Activated CD8-positive, alpha-beta memory T cell treated with anti-CD3 and anti-CD28 coated beads for 36 hours (primary cell): ENCODE measurements at regions not wholly inside any gene's neighbourhood (a gene's known extent, or its start where the extent isn't known, plus 50 kb on each side); places are given as distances from the start of the nearest gene placed in this dataset.

Experiments used
- CTCF ChIA-PET: fragments of 350-600 bp; sonication (Branson Sonifier 250); formaldehyde crosslinking; loops from one replicate; lab custom pipeline; 2021; ENCODE audit warnings: antibody characterized with exemption; lab: Charles Lee
- POLR2A ChIA-PET: fragments of 350-600 bp; sonication (Branson Sonifier 250); formaldehyde crosslinking; loops from one replicate; lab custom pipeline; 2021; ENCODE audit warnings: antibody characterized with exemption; lab: Charles Lee

GRCh38 chr20:24786646-24787045 lies 162.4 kb upstream of the CST7 start:
- POLR2A ChIA-PET: no interaction called here

DNA sequence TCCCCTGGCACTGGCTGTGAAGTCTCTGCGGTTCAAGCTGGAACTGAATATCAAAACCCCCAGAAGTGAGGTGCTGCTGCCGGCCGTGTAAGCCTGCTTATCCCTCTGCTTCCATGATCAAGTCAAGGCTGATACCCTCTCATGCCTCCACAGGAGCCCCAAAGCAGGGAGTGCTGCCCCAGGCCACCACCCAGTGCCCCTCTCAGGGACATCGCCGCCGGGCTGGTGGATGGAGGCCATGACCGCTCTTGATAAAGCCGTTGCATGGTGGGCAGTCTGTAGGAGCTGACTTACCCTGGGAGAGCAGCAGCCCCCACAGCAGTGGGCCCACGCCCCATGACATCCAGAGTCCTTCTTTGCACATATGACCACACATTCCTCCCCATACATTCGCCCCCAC lies 162.0 kb upstream of the CST7 start:
- CTCF ChIA-PET: no interaction called here
- POLR2A ChIA-PET: no interaction called here

More at GRCh38 chr20:24786646-24787045, 162.4 kb upstream of the CST7 start:
- CTCF ChIA-PET: no interaction called here

DNA sequence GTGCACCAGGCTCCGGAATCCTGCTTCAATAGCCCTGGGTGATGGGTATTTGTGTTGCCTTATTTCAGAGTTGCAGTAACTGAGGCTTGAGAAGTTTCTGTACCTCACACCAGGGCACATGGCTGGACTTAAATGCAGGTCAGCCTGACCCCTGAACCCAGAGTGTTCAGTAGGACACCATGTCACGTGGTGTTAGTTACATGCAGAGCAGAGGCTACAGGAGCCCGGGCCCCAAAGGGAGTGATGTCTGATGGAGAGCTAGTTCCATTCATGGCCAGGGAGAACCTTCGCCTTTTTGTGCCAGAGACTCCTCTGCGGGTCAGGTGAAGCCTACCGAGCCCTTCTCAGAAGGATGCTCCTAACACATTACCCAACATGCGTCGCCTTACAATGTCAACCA lies 161.4 kb upstream of the CST7 start:
- POLR2A ChIA-PET: no interaction called here
- CTCF ChIA-PET: no interaction called here

DNA sequence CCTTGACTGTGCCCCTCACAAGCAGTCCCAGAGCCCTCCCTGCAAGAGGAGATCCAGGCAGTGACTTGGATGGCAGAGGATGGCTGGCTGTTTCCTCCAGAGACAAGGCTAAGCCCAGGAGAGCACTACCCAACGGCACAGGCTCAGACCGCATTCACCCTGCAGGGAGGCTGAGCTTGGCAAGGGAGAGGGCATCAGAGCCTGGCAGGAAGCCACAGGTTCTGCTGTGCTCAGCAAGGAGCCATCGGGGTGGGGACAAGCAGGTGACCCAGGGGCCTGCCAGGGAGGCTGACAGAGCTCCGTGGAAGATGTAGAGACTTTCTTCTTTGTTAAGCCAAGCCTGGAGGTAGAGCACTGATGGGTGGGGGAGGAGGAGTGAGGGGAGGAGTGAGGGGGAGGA lies 159.2 kb upstream of the CST7 start:
- POLR2A ChIA-PET: no interaction called here
- CTCF ChIA-PET: no interaction called here

DNA sequence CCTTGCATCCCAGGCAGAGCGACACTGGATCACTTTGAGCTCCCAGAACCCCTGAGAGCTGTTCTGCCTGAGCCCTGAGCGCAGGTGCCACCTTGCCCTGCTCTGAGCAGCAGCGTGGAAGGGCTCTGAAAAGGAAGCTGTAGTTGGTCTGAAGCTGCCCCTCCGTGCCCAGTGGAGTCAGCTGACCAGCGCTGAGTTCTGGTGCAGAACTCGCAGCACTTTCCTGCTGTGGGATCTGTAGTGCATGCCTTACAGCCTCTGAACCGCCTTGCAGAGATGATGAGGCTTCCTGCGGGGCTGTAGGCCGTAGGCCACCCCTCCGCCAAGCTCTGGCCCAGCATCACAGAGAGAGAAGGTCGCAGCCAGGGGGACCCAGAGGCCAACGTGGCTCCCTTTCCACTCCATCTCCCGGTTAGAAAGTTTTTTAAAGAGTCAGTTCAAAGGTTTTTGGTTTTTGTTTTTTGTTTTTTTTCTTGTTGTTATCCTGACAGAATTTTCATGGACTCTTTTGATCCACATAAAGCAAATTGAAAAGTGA lies 158.3 kb upstream of the CST7 start:
- ChIA-PET POLR2A (no interaction called here), CTCF (no interaction called here)

DNA sequence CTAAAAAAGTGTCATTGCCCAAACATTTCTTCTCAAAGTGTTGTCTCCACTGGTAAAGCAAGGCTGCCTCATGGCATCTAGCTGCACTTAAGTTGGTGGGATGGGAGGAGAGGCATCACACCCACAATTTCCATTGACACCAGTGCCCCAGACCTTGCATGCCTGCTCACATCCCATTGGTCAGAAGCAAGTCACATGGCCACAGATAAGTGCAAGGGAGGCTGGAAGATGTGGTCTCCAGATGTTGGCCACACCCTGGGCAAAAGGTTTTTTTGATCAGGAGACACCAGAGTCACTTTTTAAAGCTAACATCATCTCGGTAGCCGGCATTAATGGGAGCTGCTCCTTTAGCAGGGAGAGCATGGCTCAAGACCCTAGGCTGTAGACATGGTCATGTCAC lies 157.1 kb upstream of the CST7 start:
- POLR2A ChIA-PET: no interaction called here
- CTCF ChIA-PET: no interaction called here

- CTCF ChIA-PET: no interaction called here
Observed at GRCh38 chr20:24792641-24793495, 156.2 kb upstream of the CST7 start.

GRCh38 chr20:24795436-24795835 lies 153.6 kb upstream of the CST7 start:
- CTCF ChIA-PET: no interaction called here
- POLR2A ChIA-PET: no interaction called here

More at GRCh38 chr20:24792641-24793495, 156.2 kb upstream of the CST7 start:
- POLR2A ChIA-PET: no interaction called here

DNA sequence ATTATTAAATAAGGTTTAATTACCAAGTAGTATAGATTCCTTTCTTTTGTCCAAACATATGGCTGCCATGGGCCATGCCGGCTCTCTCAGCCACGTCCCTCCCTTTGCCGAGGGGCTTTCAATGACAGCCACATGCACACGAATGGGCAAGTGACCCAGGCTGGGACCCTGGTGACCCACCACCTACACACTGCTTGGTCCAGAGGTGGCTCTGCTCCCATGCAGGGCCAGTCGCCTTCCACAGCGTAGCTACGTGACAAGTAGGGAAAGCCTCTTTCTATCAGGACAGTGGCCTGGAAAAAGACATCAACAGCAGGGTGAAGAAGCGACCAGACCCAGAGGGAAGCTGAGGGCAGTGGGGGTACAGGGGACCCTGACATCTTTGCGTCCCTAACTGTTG lies 152.8 kb upstream of the CST7 start:
- POLR2A ChIA-PET: no interaction called here

DNA sequence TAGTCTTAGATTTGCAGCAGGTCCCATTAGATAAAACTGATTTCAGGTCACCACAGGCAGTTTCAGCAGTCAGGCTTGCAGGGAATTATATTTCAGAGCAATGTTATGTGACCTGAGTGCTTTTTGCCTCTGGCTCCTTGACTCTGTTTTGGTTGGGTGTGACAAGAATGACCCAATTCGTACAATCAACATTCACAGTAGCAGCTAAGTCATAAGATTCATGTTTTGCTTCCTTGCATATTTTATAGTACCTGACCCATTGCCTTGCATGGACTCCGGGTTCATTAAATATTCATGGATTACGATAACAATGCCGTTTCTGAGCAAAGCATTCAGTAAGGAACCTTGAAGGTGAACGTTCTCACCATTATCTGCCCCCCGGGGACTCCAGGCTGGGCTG lies 152.0 kb upstream of the CST7 start:
- CTCF ChIA-PET: no interaction called here
- POLR2A ChIA-PET: no interaction called here

More for the DNA sequence above, 152.8 kb upstream of the CST7 start:
- CTCF ChIA-PET: no interaction called here

DNA sequence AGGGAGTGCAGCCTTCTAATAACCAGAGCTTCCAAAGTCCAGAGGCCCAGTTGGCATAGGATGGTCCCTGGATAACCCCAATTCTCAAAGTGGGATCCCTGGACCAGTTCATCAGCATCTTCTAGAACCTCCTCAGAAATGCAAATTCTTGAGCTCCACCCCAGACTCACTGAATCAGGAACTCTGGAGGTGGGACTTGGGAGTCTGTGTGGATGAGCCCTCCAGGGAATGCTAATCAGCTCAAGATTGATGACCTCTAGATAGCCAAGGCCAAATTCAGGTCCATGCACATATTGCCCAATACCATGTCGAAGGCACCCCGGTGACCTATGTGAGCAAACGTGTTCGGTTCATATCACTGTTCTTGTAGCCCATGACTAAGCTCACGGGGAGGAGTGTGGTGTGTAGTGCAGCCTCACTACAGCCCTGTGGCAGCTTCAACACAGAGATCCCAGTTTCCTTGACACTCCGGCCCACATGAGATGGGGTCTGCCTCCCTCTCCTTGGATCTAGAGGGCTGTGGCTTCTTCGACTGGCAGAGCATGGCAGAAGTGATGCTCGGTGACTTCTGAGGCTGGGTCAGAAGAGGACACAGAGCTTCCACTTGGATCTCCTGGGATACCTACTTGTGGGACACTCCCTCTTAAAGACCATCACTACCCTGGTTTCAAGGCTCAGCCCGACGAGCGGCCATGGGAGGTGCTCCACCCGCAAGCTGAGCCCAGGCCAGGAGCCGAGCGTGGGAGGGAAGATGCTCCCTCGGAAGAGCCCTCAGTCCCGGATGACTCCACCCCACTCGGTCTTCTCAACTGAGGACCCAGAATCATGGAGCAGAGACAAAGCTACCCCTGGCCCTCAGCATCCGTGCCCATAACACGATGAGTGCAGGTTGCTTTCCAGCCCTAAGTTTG lies 151.1 kb upstream of the CST7 start:
- ChIA-PET CTCF (no interaction called here), POLR2A (no interaction called here)

GRCh38 chr20:24798930-24799705 lies 150.0 kb upstream of the CST7 start:
- ChIA-PET POLR2A (no interaction called here), CTCF (no interaction called here)

GRCh38 chr20:24799971-24800580 lies 149.0 kb upstream of the CST7 start:
- ChIA-PET POLR2A (no interaction called here), CTCF (no interaction called here)

GRCh38 chr20:24802286-24802820 lies 146.7 kb upstream of the CST7 start:
- POLR2A ChIA-PET: no interaction called here

GRCh38 chr20:24804481-24805206 lies 144.4 kb upstream of the CST7 start:
- CTCF ChIA-PET: no interaction called here
- POLR2A ChIA-PET: no interaction called here

More at GRCh38 chr20:24802286-24802820, 146.7 kb upstream of the CST7 start:
- CTCF ChIA-PET: no interaction called here

DNA sequence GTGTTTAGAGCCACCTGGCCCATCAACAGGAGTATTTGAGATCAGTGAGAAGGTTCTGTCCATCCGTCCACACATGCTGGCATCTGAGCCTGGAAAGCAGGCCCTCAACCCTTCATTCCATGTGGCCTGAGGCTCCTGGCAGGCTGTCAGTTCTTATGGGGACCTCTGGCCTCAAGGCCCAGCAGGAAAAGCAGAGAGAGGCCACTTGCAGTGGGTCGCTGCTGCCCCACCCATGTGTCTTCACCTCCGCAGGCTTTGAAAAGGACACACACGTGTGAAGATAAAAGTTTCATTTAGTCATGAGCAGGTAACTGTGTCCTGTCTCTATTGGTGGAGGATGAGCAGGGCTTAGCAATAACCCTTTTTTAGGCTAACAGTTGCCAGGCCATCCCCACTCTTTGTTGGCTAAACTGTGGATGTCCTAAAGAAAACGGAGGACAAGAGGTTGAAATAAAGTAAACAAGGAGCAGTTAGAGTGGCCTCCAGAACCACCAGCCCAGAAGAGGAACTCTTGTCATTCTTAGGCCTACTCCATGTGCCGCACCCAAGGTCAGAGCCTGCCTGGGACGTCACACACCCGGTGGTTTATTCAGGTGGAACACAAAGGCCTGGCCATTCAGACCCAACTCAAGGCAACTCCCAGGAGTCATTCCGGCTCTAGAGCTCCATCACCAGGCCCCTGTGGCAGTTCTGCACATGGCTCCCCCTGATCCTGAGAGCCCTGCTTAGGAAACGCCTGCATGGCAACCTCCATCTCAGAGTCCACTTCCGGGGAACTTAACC lies 143.4 kb upstream of the CST7 start:
- CTCF ChIA-PET: no interaction called here
- POLR2A ChIA-PET: no interaction called here
